GM10248 (cell line): ENCODE measurements at regions not wholly inside any gene's neighbourhood (a gene's known extent, or its start where the extent isn't known, plus 50 kb on each side); places are given as distances from the start of the nearest gene placed in this dataset.

Experiments
- CTCF ChIA-PET: fragments of 300-600 bp; sonication (Branson Sonifier 250); formaldehyde crosslinking; extraction: SDS; loops from one replicate; lab custom pipeline; 2021; ENCODE audit warnings: antibody characterized with exemption; lab: Yijun Ruan, JAX
- POLR2A ChIA-PET: fragments of 350-650 bp; sonication (Branson Sonifier 250); formaldehyde crosslinking; extraction: SDS; loops from one replicate; lab custom pipeline; 2020; ENCODE audit warnings: antibody characterized with exemption; lab: Yijun Ruan, JAX
- DNase-seq: peaks from one replicate; pipeline ENCODE4 v3.0.0; 2012; ENCODE audit errors: extremely low spot score
- TF ChIP-seq, protein P1 (sequence below): IDR thresholded peaks from 2 replicates; pipeline ENCODE4 v1.5.1; 2012; ENCODE audit warnings: mild to moderate bottlenecking, low read depth; ENCODE audit errors: extremely low read depth, missing control alignments, control extremely low read depth

DNA sequence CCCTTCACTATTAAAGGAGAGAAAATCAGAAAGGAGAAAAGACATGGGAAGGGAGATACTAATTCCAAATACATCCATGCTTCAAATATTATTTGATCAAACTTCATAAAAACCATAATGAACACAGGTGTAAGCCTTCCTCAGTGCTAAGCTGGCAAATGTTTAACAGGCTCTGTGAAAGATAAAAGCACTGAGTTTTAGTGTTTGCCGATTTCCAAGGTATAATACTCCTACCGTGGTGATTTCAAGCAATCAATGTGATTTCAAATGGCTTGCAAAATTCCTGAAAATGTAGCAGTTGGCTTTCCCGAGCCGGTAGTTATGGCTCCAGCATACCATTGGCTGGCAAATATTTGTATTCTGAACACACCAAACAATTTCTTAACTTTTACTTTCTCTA, 732.3 kb upstream of the GOLIM4 start:
- DNase-seq: no peak
- TF ChIP-seq, protein P1, sequence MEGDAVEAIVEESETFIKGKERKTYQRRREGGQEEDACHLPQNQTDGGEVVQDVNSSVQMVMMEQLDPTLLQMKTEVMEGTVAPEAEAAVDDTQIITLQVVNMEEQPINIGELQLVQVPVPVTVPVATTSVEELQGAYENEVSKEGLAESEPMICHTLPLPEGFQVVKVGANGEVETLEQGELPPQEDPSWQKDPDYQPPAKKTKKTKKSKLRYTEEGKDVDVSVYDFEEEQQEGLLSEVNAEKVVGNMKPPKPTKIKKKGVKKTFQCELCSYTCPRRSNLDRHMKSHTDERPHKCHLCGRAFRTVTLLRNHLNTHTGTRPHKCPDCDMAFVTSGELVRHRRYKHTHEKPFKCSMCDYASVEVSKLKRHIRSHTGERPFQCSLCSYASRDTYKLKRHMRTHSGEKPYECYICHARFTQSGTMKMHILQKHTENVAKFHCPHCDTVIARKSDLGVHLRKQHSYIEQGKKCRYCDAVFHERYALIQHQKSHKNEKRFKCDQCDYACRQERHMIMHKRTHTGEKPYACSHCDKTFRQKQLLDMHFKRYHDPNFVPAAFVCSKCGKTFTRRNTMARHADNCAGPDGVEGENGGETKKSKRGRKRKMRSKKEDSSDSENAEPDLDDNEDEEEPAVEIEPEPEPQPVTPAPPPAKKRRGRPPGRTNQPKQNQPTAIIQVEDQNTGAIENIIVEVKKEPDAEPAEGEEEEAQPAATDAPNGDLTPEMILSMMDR: no peak
- POLR2A ChIA-PET: no interaction called here
- CTCF ChIA-PET: interaction anchor here (1.5 kb wide), 1 partner anchor 19 kb away, joined by 10 read pairs; no protein-coding TSS in a partner anchor

DNA sequence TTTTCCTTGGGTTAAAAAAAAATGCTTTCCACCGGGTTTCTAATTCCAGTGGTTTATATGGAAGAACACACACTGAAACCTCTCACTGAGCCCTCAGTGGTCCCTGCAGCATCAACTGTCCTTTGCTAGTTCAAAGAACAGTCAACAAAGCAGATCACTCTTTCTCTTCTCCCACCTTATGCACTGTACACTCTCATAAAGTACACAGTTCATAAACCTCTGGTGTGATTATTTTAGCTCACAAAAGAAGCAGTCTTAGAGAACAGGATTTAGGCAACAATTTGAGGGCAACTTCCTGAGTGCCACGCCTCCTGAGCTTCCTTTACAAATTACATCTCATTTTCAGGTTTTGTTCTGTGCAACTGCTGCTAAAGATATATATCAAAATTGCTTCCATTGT, 728.4 kb upstream of the GOLIM4 start:
- ChIA-PET POLR2A (no interaction called here), CTCF (interaction anchor here (1.6 to 1.8 kb wide), 2 partner anchors 10 to 29 kb away, joined by 3 to 7 read pairs; no protein-coding TSS in a partner anchor)
- TF ChIP-seq, protein P1: no peak
- no peak for DNase-seq

DNA sequence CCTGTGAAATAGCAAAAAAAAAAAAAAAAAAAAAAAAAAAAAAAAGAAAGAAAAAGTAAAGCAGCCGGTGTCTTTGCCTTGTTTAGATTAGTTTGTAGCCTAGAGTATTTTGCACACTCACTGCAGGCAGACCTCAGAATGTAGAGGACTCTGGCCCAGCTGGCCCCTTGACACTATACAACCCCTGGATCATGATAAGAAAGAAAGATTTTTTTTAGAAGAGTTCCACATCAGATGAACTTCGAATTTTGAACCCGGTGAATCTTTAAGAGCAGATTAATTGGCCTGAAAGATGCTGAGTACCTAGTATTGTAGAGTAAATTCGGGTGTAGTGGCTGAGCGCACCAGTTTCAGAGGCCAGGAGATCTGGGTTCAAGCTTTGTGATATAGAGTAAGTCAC, 727.7 kb upstream of the GOLIM4 start:
- no peak for DNase-seq
- TF ChIP-seq, protein P1: no peak
- POLR2A ChIA-PET: no interaction called here
- CTCF ChIA-PET: interaction anchor here (1.1 to 1.8 kb wide), 5 partner anchors 11 to 313 kb away, joined by 3 to 7 read pairs (median 4); no protein-coding TSS in a partner anchor

DNA sequence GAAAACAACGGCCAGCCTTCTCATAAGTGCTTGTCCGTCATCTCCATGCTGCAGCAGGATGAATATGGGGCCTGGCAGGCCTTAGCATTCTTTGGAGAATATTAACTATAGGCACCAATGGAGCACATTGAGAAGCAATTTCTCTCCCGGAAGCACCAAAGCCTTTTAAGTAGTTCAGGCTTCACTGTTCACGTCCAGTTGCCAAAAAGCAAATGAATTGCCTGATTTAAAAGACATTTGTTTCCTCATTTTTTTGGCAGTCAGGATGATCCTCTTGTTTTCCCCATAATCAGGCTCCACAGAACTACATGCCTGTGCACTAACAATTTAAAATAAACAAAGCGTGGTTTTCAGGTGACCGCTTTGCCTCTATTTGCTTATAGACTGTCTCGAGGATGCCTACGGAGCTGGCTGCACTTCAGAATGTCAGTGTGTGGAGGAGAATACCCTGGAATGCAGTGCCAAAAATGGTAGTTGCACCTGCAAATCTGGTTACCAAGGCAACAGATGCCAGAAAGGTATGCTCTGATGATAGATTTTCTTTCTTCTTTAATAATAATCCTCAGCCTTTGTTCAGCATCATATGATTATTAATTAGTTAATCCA, 725.2 kb upstream of the GOLIM4 start:
- CTCF ChIA-PET: no interaction called here
- no peak for DNase-seq
- POLR2A ChIA-PET: no interaction called here
- TF ChIP-seq, protein P1: no peak

DNA sequence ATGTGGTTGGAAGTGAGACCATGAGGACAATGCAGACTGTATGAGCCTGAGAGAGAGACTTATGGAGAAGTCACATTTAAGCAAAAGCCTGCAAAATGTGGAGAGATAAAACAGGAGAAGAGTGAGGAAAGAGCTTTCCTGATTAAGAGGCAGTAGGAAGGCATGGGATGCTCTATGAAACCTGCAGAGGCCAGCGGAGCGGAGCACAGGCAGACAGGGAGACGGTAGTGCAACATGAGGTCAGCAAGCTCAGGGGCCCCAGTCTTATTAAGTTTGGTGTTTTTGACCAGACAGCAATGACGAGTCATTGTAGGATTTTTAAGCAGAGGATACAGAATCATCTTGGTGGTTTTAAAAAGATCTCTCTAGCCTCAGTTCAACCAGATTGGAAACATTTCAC, 721.5 kb upstream of the GOLIM4 start:
- POLR2A ChIA-PET: no interaction called here
- CTCF ChIA-PET: interaction anchor here (1.1 to 1.4 kb wide), 2 partner anchors 10 to 18 kb away, joined by 3 read pairs; no protein-coding TSS in a partner anchor
- TF ChIP-seq, protein P1: no peak
- no peak for DNase-seq

DNA sequence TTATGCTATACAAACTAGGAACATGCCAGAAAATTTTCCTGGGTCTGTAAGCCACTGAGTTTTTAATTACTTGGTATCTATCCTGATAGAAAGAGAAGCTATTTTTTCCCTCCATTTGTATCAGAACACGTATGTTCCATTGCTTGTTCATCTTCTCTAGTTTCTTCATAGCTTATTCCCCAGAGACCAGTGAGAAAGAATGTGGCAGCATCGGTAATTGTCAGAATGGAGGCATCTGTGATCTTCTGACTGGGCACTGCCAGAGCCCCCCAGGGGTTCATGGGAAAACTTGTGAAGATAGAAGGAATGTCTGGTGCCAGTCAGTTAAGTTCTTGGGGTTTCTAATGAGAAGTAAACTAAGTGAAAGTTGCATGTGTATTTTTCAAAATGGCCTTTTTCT, 720.2 kb upstream of the GOLIM4 start:
- no peak for DNase-seq
- ChIA-PET CTCF (interaction anchor here (0.7 to 0.9 kb wide), 3 partner anchors 13 to 24 kb away, joined by 3 read pairs; no protein-coding TSS in a partner anchor), POLR2A (no interaction called here)
- TF ChIP-seq, protein P1: no peak
